Type B pancreatic cell (in vitro differentiated cells): ENCODE measurements at regions not wholly inside any gene's neighbourhood (a gene's known extent, or its start where the extent isn't known, plus 50 kb on each side); places are given as distances from the start of the nearest gene placed in this dataset.
A peak's percentile ranks its signal among the peaks of the same experiment; 100 is the strongest.

Experiments
- DNase-seq: peaks from one replicate; pipeline ENCODE4 v3.0.0; 2021; ENCODE audit warnings: mixed read lengths; ENCODE audit not compliant: unreplicated experiment; ENCODE audit errors: extremely low spot score
- H3K27ac Mint-ChIP-seq: 2 replicates; pipeline ENCODE4 v1.8.0; 2021; ENCODE audit warnings: mild to moderate bottlenecking, mixed read lengths
- H3K27me3 Mint-ChIP-seq: 2 replicates; pipeline ENCODE4 v1.8.0; 2021; ENCODE audit warnings: mixed read lengths
- H3K36me3 Mint-ChIP-seq: 2 replicates; pipeline ENCODE4 v1.8.0; 2021; ENCODE audit warnings: mixed read lengths
- H3K4me1 Mint-ChIP-seq: one replicate; pipeline ENCODE4 v1.8.0; 2021; ENCODE audit warnings: mixed read lengths; ENCODE audit not compliant: unreplicated experiment
- H3K4me3 Mint-ChIP-seq: 2 replicates; pipeline ENCODE4 v1.8.0; 2021; ENCODE audit warnings: mild to moderate bottlenecking, mixed read lengths
- H3K9me3 Mint-ChIP-seq: 2 replicates; pipeline ENCODE4 v1.8.0; 2021; ENCODE audit warnings: mixed read lengths
- TF ChIP-seq, protein P1 (sequence below): fragments of 200-600 bp; sonication (generic); conservative IDR thresholded peaks from 2 replicates; pipeline ENCODE4 v1.5.0; 2021; ENCODE audit warnings: antibody characterized with exemption, mild to moderate bottlenecking

DNA sequence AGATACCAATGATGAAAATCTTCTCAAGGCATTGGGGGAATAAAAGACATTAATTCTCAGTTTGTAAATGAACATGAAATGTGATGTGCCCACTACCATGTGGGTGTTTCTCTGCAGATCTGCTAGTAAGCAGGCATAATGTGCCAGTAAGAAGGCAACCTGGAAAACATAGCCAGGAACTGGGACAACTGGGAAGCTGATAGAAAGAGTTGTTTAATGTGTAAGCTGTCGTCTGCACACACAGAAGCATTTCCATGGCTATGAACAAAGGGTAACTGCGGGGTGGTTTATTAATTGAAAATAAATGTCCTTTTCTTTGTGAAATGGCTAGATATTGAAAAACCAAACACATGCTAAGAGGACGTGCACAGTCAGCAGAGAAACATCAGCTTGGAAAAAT lies 52.0 kb downstream of the ZC3H11B start:
- no peak for DNase-seq
- Mint-ChIP-seq H3K4me3 (no peak overlapping the region), H3K27me3 (no peaks in the 10 kb centered on the region), H3K36me3 (peaks cover 3% of the 10 kb centered on the region), H3K4me1 (peaks cover 24% of the 10 kb centered on the region), H3K9me3 (no peaks in the 10 kb centered on the region), H3K27ac (no peak overlapping the region)
- TF ChIP-seq, protein P1, sequence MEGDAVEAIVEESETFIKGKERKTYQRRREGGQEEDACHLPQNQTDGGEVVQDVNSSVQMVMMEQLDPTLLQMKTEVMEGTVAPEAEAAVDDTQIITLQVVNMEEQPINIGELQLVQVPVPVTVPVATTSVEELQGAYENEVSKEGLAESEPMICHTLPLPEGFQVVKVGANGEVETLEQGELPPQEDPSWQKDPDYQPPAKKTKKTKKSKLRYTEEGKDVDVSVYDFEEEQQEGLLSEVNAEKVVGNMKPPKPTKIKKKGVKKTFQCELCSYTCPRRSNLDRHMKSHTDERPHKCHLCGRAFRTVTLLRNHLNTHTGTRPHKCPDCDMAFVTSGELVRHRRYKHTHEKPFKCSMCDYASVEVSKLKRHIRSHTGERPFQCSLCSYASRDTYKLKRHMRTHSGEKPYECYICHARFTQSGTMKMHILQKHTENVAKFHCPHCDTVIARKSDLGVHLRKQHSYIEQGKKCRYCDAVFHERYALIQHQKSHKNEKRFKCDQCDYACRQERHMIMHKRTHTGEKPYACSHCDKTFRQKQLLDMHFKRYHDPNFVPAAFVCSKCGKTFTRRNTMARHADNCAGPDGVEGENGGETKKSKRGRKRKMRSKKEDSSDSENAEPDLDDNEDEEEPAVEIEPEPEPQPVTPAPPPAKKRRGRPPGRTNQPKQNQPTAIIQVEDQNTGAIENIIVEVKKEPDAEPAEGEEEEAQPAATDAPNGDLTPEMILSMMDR = no peak

DNA sequence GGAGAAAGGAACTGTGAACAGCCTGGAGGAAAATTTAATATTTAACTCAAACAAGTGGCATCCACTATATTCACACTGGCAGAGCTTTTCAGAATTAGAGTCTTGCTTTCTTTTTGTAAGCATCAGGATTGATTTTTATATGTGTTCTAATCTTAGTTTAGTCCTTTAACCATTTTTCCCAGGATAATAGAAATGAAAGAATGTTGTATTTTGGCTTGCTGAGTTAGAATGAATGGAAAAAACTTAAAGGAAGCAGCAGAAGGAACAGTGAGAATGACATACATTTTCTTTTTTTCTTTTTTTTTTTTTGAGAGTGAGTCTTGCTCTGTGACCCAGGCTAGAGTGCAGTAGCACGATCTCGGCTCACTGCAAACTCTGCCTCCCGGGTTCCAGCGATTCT lies 53.0 kb downstream of the ZC3H11B start:
- Mint-ChIP-seq H3K4me1 (peaks cover 33% of the 10 kb centered on the region), H3K36me3 (peaks cover 3% of the 10 kb centered on the region), H3K27me3 (no peaks in the 10 kb centered on the region), H3K27ac (no peak overlapping the region), H3K4me3 (no peak overlapping the region), H3K9me3 (no peaks in the 10 kb centered on the region)
- no peak for DNase-seq
- TF ChIP-seq, protein P1 = no peak

DNA sequence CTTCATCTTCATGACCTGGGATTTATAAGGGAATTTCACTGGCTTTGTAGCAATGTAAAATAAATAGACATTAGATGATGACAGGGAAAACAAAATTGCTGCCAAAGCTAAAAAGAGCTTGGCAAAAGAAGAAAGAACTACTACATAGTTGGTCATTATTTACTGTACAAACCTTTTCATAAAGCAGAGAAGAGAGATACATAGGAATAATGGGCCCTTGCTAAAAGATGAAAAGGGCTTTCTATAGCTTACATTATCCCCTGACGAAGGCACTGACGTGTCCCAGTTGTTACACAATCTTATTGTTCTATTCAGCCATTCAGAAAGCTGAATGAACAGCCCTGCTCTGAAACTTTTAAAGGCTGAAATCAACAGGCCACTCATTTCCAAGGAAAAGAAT lies 57.1 kb downstream of the ZC3H11B start:
- Mint-ChIP-seq H3K4me1 (peaks cover 19% of the 10 kb centered on the region), H3K27ac (peak overlapping the region; percentile 46), H3K9me3 (no peaks in the 10 kb centered on the region), H3K27me3 (no peaks in the 10 kb centered on the region), H3K36me3 (no peaks in the 10 kb centered on the region), H3K4me3 (no peak overlapping the region)
- no peak for DNase-seq
- TF ChIP-seq, protein P1 = no peak

DNA sequence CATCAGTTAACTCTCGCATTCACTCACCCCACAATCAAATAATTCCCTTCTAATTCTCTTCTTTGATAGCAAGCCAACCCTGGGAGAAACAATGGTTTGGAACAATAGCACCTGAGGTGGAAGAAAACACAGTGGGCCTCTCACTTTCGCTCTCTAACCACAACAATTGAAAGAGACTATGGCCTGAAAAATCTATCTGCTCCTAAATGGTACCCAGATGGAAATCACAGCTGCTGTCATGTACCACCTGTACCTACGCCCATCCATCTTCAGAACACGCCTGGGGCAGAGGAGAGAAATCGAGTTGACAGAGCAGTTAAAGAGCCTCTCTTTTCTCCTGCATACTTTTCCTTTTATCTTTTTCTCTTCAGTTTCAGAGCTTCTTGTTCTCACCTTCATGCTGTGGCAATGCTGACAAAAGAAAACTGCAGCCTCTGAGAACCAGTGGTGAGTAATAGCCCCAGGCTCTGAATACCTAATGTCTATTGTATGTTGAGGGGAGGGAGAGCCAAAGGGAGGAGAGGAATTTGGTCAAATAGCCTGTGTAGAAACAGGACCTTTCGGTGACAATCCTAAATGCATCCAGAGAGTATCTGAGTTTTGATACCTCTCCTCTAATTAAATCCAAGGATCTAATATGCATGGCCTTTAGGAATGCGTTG lies 57.7 kb downstream of the ZC3H11B start:
- no peaks in the 10 kb centered on the region for H3K27me3 Mint-ChIP-seq
- DNase-seq = no peak
- no peaks in the 10 kb centered on the region for H3K9me3 Mint-ChIP-seq
- peaks cover 13% of the 10 kb centered on the region for H3K4me1 Mint-ChIP-seq
- peak overlapping the region; percentile 46 for H3K27ac Mint-ChIP-seq
- TF ChIP-seq, protein P1 = no peak
- H3K36me3 Mint-ChIP-seq = no peaks in the 10 kb centered on the region
- no peak overlapping the region for H3K4me3 Mint-ChIP-seq

DNA sequence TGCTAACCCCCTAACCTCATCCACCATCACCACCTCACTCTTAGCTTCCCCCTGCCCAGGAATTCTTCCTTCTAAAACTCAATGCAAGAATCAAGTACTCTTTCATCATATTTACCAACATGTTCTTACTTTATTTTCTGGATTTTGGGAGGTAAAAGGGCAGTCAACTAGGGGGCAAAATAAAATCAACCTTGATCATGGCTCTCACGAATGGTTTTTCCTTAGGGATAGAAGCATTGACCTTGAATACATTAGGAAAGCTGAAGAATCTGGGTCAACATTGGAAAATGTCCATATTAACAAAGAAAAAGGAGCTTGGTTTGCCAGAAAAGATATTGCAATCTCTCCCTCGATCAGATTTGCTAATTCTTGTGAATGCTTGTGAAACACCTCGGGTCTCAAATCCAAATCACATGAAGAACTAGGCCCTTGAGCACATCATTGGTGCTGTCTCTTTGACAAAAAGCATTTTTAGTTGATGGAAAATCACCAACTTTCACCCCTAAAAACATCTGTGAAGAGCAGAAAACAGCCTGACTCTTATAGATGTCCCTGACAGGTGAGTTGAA lies 58.9 kb downstream of the ZC3H11B start:
- no peak for DNase-seq
- TF ChIP-seq, protein P1 = no peak
- Mint-ChIP-seq H3K4me1 (peaks cover 13% of the 10 kb centered on the region), H3K27ac (no peak overlapping the region), H3K27me3 (no peaks in the 10 kb centered on the region), H3K4me3 (no peak overlapping the region), H3K9me3 (no peaks in the 10 kb centered on the region), H3K36me3 (no peaks in the 10 kb centered on the region)
